Muscle of arm (tissue), 1 donor: ENCODE measurements at regions not wholly inside any gene's neighbourhood (a gene's known extent, or its start where the extent isn't known, plus 50 kb on each side); places are given as distances from the start of the nearest gene placed in this dataset.
"Not testable (repeated sequence)": the region's sequence is repeated elsewhere in the genome, so short reads cannot be mapped to it uniquely, and the experiment has no call there.

ENCODE experiments used
- DNase-seq: peaks from one replicate; pipeline ENCODE4 v3.0.0-alpha.2; 2013

DNA sequence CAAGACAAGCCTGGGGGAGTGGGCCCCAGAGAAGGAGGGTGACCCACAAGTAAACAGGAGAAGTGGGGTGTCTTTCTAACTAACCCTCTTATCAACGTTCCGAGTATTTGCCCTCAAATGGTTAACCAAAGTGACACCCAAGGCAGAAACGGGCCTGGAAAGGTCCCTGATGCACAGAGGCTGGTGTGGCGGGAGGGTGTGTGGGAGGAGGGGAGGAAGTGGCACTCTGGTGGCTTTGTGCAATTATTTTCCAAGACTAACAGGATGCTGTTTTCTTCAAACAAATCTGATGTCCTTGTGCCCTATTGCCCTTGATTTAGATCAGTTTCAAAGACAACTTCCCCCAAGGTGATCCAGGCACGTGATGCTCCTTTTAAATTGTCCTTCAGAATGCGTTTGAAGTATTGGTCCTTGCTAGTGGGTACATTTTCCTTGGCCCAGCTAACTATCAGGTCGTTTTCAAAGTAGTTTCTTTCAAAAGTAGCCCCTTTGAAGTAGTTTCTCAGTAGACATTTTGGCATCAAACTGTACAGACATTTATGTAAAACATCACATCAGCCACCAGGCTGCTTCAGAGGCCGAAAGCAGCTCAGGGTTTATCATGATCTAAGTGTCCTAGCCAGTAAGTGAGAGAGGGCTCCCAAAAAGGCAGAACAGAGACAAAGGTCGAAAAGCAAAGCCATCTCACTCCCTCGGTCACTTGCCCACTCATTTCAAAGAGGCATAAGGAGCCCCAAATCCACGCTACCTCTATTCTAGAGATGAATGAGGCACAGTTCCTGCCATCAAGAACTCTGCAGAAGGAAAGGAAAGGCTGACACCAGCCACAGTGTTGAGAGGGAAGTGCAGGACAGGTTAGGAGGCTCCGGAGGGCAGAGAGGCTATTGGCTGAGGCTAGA lies 371.1 kb upstream of the ID2 start:
- DNase-seq: no peak

DNA sequence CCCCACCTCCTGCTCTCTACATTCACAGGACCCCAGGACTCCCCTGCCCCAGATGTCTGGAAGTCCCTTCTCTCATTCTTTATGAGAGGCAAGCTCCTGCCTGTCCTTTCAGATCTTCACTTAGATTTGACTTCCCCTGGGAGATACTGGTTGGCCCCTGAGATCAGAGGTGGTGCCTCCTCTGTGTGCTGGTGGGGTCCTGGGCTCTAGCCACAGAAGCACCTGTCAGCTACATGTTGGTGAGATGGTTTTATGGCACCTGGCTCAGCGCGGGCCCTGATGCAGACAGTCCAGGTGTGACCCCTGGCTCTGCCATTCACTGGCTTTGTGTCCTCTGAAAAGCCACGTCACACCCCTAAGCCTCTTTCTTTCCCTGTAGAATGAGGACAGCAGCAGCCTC lies 369.6 kb upstream of the ID2 start:
- no peak for DNase-seq

DNA sequence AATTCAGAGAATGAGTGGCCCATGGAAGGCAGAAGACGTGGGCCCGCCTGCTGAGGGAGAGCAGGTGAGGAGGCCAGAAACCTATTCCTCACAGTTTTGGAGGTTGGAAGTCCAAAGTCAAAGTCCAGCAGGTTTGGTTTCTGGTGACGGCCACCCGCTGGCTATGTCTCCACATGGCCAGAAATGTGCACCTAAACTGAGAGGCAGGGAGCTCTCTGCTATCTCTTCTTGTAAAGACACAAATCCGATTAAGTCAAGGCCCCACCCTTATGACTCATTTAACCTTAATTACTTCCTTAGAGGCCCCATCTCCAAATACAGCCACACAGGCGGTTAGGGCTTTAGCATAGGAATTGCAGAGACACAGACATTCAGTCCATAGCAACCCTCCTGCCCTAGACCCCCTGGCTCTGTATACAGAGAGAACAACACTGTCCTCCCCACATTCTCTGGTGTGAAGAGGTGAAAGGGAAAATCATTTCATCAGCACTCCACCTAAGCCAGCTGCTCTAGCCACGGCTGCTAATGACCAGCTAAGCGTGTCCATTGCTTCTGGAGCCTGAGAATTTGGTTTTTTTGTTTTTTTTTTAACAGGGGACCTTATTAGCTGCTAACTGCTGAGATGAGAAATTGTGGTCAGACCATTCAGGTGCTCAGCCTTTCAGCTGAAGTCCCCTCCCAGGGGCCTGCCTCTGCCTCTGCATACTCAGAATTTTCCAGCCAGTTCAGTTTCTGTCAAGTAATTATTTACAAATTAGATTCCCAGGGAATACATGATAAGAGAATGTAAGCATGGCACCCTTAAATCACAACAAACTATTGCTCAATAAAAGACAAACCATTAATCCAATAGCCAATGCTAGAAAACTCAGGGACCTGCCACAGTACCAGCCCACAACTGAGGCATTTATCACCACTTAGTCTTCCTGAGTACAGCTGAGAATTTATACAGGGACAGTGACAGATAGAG lies 368.7 kb upstream of the ID2 start:
- no peak for DNase-seq

DNA sequence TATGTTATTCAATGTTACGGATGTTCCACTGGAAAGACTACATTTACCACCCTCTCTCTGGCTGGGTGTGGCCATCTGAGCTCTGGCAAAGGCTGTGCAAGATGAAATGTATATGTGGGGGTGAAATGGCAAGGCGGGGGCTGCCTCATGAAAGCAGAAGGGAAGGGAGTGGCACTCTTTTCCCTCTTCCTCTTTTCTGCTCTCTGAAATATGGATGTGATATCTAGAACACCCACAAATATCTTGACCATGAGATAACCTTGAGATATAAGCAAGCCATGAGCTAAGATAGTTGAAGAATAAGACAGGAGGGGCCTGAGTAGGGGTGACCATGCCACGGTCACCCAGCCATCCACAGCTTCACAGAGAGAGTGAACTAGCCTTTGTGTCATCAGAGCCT lies 367.8 kb upstream of the ID2 start:
- DNase-seq: no peak

DNA sequence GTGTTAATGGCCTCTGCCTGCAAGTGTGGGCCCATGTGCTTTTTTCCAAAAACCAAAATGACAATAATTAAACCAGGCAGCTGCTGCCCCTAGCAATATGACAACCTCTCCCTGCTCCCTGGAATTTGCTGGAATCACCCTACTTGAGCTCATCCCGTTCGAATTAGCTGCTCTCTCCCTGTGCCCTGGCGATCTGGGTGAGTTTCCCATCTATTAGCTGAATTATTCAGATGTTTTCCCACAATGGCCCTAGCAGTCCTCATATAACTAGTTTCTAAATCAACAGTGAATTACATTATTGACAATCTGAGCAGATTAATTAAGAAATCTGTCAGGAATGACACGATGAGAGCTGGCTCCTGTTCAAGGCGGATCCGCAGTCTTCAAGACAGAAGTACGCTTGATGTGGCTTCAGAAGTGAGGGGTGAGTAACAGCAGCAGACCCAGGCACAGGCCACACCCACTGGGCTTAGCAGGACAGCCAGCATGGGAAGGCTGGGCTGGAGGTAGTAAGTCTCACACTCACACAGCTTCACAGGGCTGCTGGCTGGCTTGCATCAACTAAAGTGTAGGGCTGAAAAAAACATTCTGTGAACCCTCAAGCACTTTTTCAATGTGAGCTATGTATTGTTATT lies 366.2 kb upstream of the ID2 start:
- no peak for DNase-seq

DNA sequence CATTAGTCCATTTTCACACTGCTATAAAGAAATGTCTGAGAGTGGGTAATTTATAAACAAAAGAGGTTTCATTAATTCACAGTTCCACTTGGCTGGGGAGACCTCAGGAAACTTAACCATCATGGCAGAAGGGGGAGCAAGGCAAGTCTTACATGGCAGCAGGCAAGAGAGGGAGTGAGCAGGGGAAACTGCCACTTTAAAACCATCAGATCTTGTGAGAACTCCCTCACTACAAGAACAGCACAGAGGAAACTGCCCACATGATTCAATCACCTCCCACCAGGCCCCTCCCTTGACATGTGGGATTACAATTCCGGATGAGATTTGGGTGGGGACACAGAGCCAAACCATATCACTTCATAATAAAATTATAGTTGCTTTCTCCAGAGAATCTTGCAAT lies 365.5 kb upstream of the ID2 start:
- DNase-seq: no peak

DNA sequence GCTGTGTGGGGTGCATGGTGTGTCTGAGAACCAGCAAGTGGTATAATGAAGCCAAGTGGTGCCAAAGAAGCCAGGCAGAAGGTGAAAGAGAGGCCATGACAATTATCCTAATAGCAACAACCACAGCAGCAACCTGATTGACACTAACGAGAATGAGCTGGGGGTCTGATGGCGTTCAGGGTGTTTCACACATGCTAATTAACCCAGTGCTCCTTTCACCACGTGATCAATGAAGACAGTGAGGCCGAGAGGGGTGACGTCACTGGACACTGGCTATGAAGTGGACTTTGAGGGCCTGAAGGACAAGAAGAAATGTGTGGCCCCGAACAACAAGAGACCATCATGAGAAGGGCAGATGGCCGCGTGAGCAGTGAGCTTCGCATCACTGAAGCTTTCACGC lies 364.4 kb upstream of the ID2 start:
- DNase-seq: no peak

DNA sequence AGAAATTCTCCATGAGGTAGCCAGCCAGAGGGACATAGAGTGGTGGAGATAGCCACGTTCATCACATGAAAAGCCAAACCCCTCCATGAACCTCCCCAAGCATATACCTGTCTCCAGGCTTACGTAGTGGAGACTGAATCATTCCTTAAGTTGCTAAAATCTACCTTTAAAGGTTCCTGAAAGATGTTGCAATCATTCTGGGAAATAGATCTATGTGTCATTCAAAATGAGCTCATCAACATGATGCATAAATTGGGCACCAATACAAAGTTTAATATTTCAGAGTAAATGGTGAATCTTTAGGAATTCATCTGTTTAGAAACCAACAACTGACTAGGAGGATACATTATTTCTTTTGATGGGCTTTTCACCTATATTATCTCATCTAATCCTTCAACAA lies 362.6 kb upstream of the ID2 start:
- DNase-seq: no peak

DNA sequence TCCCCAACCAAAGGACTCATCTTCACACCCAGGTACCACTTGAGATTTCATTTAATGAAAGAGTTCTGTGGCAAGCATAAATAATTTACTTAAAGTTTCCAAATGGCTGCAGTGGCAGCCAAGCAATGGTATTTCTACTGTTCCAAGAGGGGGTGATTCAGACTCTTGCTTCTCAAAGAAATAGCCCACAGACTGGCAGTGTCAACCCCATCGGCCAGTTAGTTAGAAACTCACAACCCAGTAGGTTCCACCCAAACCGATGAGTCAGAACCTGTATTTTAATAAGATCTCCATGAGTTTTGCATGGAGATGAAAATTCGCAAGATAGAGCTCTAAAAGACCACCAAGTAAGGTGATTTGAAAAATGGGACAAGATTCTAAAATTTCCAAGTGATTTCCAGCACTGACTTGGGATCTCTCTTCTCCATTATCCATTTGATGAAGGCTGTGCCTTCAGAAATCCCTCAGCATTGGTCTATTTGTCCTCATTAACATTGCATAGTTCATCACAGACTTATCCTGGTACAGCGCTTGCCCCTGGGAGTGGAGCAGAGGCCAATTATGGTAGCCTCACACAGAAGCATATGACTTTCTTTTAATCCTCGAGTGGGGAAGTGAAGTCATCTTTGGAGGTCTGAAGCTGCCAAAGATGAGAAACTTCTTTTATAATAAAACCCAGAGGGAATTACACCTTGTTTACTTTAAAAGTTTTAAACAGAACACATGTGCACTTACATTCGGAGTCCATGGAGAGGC lies 361.4 kb upstream of the ID2 start:
- DNase-seq: no peak

DNA sequence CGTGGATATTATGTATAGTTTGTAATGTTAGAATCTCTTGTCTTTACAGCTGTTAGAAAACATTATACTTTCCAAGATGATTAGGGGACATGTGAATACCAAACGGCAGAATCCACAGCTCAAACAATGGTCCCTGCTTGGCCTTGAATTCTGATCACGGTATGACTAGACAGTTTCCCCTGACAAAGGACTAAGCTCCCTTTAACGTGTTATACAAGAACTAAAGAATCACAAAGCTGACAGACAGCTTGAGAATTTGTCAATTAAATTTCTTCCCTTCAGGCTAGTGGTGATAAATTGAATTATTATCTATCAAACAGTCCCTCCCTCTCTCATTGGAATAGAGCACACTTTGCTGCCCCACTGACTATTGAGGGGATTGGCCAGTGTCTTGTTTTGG lies 359.2 kb upstream of the ID2 start:
- DNase-seq: no peak

DNA sequence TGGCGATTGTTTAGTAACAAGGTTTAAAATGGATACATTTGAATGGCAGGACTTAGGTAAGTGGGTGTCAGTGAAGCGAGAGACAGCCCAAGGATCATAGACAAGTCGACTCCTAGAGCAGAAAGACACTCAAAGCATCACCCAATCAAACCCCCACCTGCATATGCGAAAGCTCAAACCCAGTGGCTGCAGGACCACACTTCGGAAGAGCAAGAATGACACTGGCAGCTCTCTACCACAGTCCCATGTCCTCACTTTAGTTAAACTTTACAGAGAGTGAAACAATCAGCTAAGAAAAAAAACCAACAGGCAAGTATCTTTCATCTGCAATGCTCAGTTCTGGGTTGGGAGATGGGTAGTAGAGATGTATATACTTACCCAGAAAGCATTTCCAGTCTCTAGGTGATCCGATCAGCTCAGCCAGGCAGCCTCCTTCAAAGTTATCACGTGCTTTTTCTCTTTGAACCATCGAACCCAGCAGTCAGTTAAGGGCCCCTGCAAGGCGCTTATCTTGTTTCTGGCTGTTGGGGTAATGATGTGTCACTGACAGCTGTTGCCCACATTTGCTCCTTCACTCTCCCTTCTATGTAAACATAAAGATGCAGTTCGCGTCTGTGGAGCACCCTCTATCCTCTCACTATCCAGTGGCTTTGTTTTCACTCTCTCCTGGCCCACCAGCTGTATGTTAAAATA lies 357.5 kb upstream of the ID2 start:
- no peak for DNase-seq

DNA sequence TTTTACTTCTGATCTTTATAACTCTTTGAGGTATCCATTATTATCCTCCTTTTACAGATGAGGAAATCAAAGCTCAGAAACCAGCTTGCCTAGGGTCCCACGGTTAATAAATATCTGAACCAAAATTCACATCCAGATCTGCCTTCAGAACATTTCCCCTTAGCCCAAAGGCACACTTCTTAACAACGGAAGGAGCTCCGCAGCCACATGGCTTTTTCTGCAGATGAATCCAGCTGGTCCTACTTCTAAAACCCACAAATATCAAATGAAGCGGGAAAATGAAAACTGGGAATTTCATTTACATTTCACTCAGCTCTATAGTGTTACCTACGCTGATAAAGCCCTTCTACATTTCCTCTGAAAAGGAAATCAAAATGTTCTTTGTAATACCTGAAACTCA lies 357.0 kb upstream of the ID2 start:
- no peak for DNase-seq

DNA sequence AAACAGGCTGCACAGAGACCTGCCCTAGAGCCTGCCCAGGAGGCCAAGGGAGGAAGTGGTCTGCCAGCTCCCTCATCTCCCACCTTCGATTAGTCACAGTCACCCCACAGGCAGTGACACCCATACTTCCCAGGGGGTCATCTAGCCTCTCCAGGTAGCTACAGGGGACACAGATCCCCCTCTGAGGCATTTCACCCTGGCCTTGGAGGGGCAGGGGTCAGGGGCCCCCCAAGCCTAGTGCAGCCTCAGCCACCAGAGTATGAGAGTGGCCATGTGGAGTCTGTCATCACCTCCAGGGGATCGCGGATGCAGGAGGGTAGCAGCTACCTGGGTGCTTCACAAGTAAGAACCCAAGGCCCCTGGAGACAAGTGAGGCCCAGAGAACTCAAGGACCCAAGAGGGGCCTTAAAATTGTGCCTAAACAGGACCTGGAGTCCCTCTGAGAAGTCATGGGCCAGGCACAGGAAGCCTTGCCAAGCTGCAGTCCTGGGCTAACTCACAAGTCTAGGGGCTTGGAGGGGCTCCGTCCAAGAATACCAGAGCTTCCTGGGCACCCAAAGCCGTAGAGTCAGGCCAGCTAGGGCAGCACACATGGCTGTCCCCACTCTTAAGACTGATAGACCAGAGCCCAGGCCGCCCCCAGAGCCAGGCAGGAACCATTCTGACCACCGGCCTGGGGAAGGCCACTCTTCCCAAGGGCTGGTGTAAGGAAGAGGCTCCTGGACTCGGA lies 354.3 kb upstream of the ID2 start:
- DNase-seq: no peak

DNA sequence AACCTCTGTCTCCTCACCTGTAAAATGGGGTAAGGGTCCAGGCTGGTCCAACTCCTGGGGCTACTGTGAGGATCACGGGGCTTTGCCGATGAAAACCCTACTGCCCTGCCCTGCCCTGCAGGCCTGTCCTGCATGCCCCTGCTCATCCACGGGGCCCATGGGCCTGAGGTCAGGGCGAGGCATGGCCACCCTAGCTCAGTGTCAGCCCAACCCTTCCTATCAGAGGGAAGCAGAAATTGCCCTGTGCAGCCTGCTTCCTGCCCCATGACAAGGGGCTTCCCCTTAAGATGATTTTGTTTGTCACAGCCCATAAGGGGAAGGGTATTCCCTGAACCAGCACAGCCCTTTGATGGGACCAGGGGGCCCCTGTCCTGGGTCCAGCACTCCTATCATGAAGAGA lies 353.6 kb upstream of the ID2 start:
- DNase-seq: no peak

DNA sequence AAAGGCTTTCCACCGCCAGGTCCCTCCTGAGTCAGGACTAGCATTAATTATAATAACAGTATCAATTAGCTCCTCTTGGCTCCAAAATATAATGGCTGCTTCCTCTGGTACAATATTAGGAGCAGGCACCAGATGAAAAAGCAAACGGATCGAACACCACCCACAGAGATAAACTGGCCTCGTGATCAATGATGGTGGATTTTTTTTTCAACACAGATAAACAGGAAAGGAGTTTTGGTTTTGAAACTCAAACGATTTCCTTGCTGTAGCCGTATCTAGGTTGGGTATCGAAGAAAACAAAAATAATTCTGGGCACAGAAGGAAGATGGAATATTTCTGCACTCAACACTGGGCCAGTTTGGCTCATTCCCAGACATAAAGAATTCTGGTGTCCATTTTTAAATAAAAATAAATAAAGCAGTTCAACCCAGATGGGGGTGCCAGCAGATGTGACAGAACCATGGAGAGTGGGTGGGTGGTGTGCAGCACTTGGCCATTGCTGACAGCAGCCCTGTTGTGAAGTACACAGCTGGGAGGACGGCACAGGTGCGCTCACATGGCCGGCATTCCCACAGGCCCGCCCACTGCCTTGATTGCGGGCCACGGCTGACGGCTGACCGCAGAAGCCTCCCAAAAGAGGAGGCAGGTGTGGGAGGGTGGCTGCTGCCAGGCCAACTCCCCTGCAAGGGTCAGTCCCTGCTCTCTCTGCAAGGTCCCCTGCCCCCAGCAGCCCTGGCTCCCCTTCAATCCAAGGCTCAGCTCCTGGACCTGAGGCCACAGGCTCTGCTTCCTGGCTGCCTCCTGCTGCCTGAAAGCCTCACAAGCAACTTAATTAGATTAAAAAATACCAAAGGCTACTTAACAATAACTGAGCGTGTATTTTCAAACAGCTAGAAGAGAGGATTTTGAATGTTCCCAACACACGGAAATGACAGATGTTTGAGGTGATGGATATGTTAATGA lies 351.9 kb upstream of the ID2 start:
- no peak for DNase-seq

DNA sequence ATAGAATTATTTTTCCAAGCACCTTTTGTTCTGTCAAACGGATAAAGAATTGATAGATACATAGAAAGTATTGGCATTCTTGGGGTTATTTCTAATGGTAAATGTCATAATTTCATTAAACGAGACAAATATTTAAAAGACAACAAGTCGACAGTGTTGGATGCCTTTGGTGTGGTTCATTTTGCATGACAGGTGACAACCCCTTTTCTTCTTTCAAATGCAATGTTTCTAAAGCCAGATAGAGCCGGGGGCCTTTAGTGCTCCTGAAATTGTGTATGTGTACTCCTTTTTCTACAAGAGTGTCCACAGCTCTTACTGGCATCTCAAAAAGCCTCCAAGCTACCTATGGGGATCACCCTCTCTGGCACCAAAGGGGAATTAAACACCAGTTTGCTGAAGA lies 350.8 kb upstream of the ID2 start:
- DNase-seq: no peak

DNA sequence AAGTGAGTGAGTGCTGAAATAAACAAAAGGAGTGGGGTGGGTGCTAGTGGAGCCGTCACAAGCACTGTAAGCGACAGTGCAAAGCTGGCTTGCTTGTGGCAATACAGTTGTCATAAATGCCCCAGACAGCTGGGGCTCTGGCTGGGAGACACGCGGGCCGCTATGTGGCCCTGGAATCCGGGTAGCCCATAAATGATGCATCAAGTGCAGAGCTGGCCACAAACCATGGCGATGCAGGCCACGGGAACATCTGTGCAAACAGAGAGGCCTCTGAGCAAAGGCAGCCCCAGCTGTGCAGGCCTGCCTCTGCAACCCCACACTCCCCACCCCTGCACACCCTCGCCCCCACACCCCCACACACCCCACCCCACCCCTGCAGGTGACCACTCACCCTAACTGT lies 349.2 kb upstream of the ID2 start:
- DNase-seq: no peak

DNA sequence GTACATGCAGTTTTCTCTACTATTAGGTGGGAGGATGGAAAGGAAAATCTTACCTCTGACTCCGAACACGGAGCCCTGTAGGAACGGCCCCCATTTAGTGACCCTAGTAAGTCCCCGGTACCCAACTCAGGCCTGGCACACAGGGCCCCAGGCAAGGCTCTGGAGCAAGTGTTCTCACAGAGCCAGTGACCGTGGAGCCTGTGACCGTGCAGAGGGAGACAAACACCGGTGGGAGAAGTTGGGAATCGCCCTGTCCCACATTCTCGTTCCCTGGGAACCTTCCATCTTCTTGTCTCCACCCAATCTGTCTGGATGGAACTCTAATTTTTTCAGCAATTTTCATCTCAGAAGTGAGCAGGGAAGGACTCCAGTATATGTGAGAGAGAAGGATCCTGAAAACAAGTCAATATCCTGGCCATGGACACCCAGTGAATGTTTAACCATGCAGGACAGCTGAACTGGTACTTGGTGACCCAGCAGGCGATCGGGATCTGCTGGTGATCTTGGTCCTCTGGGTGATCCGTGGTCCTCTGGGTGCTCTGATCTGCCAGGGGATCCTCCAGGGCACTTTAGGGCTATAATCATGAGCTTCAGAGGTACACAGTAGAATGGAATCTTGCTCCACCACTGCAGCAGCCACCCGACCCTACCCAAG lies 348.6 kb upstream of the ID2 start:
- DNase-seq: no peak

DNA sequence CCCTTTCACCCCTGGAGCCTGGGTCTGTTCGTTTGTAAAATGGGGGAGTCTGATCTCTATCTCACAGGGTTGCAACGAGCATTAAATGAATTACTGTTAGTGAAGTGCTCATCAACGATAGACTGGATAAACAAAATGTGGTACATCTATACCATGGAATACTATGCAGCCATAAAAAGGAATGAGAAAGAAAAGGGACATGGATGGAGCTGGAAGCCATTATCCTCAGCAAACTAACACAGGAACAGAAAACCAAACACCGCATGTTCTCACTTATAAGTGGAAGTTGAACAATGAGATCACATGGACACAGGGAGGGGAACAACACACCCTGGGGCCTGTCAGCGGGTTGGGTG lies 348.0 kb upstream of the ID2 start:
- not testable (repeated sequence) for DNase-seq
